B cell (primary cell): ENCODE measurements at regions not wholly inside any gene's neighbourhood (a gene's known extent, or its start where the extent isn't known, plus 50 kb on each side); places are given as distances from the start of the nearest gene placed in this dataset.

ENCODE experiments used
- ATAC-seq: fragments of 200-7000 bp; cut with Tn5 transposase; one replicate; pipeline ENCODE4 v1.10.0; 2021; ENCODE audit warnings: low read depth, mild to moderate bottlenecking, moderate number of reproducible peaks, moderate library complexity
- CTCF ChIA-PET: fragments of 350-600 bp; sonication (Branson Sonifier 250); formaldehyde crosslinking; loops from one replicate; lab custom pipeline; 2021; ENCODE audit warnings: antibody characterized with exemption, inconsistent platforms; lab: Charles Lee
- POLR2A ChIA-PET: fragments of 350-600 bp; sonication (Branson Sonifier 250); formaldehyde crosslinking; loops from one replicate; lab custom pipeline; 2021; ENCODE audit warnings: antibody characterized with exemption; lab: Charles Lee
- DNase-seq: peaks from one replicate; pipeline ENCODE4 v3.0.0; 2013
- H2AFZ ChIP-seq: 2 replicates; pipeline ENCODE4 v1.6.1; 2012; ENCODE audit warnings: mild to moderate bottlenecking, low read depth, low read length; ENCODE audit not compliant: insufficient read depth, poor library complexity, severe bottlenecking
- H3K27ac ChIP-seq, 2 donors: 1 replicate in 1 of 2; 2 replicates in 1 of 2; pipeline ENCODE4 v1.5.1; 2012 to 2013; ENCODE audit warnings: low read length in 2 of 2, mild to moderate bottlenecking in 2 of 2, moderate library complexity in 1 of 2
- H3K27me3 ChIP-seq, 4 experiments: fragments of 200-600 bp in 1 of 4; sonication (generic) in 1 of 4; replicated peaks in 1 of 4; 1 replicate in 2 of 4; 2 replicates in 2 of 4; pipeline versions ENCODE4 v1.6.1 to v1.7.0; 2013 to 2016; ENCODE audit warnings: low read length in 3 of 4, mild to moderate bottlenecking in 2 of 4, mixed read lengths in 1 of 4, moderate library complexity in 1 of 4; ENCODE audit not compliant: insufficient read depth in 4 of 4, control insufficient read depth in 3 of 4; ENCODE audit errors: control extremely low read depth in 1 of 4
- H3K36me3 ChIP-seq, 2 experiments: replicated peaks in 1 of 2; 1 replicate in 1 of 2; 2 replicates in 1 of 2; pipeline versions ENCODE4 v1.6.1 to v1.7.1; 2013; ENCODE audit warnings: low read length in 1 of 2; ENCODE audit not compliant: insufficient read depth in 2 of 2, control insufficient read depth in 1 of 2; ENCODE audit errors: control extremely low read depth in 1 of 2, extremely low read depth in 1 of 2
- H3K4me1 ChIP-seq, 2 donors: fragments of 200-600 bp in 1 of 2; sonication (generic) in 1 of 2; 1 replicate in 1 of 2; 2 replicates in 1 of 2; pipeline versions ENCODE4 v1.5.1 to v1.6.1; 2013 to 2017; ENCODE audit warnings: low read length in 2 of 2; ENCODE audit not compliant: control insufficient read depth in 2 of 2, insufficient read depth in 2 of 2
- H3K4me2 ChIP-seq: replicated peaks from 2 replicates; pipeline ENCODE3; 2012; ENCODE audit warnings: mild to moderate bottlenecking, low read depth, low read length; ENCODE audit not compliant: poor library complexity, severe bottlenecking
- H3K4me3 ChIP-seq, 5 experiments: fragments of 200-600 bp in 1 of 5; sonication (generic) in 1 of 5; 1 replicate in 3 of 5; 2 replicates in 2 of 5; pipeline versions ENCODE4 v1.5.1 to v1.7.0; 2011 to 2016; ENCODE audit warnings: low read length in 4 of 5, mild to moderate bottlenecking in 4 of 5, low read depth in 2 of 5, control low read depth in 1 of 5, moderate library complexity in 1 of 5; ENCODE audit not compliant: insufficient read depth in 1 of 5; ENCODE audit errors: control extremely low read depth in 1 of 5, extremely low read depth in 1 of 5
- H3K79me2 ChIP-seq: fragments of 200-600 bp; sonication (generic); one replicate; pipeline ENCODE4 v1.6.0; 2016; ENCODE audit warnings: low read length; ENCODE audit not compliant: control insufficient read depth, insufficient read depth
- H3K9ac ChIP-seq: fragments of 200-600 bp; sonication (generic); 2 replicates; pipeline ENCODE4 v1.6.1; 2017; ENCODE audit warnings: mild to moderate bottlenecking, low read length, moderate library complexity
- H3K9me3 ChIP-seq, 3 donors: one replicate each; pipeline versions ENCODE4 v1.6.1 to v1.7.1; 2013; ENCODE audit warnings: low read length in 2 of 3; ENCODE audit not compliant: control insufficient read depth in 2 of 3, insufficient read depth in 1 of 3; ENCODE audit errors: control extremely low read depth in 1 of 3
- H4K20me1 ChIP-seq: 2 replicates; pipeline ENCODE4 v1.6.0; 2012; ENCODE audit warnings: mild to moderate bottlenecking, low read length; ENCODE audit not compliant: insufficient read depth, control insufficient read depth, poor library complexity, severe bottlenecking
- H3K27ac Mint-ChIP-seq: one replicate; pipeline ENCODE4 v1.8.0; 2021; ENCODE audit warnings: mixed read lengths
- H3K27me3 Mint-ChIP-seq: one replicate; pipeline ENCODE4 v1.8.0; 2021; ENCODE audit warnings: mixed read lengths
- H3K4me1 Mint-ChIP-seq: one replicate; pipeline ENCODE4 v1.8.0; 2021; ENCODE audit warnings: mixed read lengths
- H3K4me3 Mint-ChIP-seq: one replicate; pipeline ENCODE4 v1.8.0; 2021; ENCODE audit warnings: mixed read lengths
- H3K9me3 Mint-ChIP-seq: one replicate; pipeline ENCODE4 v1.8.0; 2022; ENCODE audit warnings: mixed read lengths; ENCODE audit not compliant: insufficient read depth
- EZH2 ChIP-seq: IDR thresholded peaks from 2 replicates; pipeline ENCODE4 v1.6.1; 2012; ENCODE audit warnings: borderline replicate concordance, low read depth, mild to moderate bottlenecking, moderate library complexity, low read length; ENCODE audit not compliant: insufficient read depth, poor library complexity, severe bottlenecking
- WGBS: methylation state at CpG from one replicate; pipeline ENCODE4 v1.1.5; 2013; ENCODE audit warnings: missing lambda C conversion rate; ENCODE audit not compliant: insufficient coverage; 5-methylcytosine and 5-hydroxymethylcytosine counted together
- intact Hi-C: fragments of 100-400 bp; cut with micrococcal nuclease; formaldehyde crosslinking; loops from one replicate; pipeline ENCODE4 v1.10.0; 2022
- TF ChIP-seq, protein P1 (sequence below): fragments of 200-600 bp; IDR thresholded peaks from one replicate; pipeline ENCODE4 v1.8.0; 2022; ENCODE audit warnings: antibody characterized with exemption, mild to moderate bottlenecking

DNA sequence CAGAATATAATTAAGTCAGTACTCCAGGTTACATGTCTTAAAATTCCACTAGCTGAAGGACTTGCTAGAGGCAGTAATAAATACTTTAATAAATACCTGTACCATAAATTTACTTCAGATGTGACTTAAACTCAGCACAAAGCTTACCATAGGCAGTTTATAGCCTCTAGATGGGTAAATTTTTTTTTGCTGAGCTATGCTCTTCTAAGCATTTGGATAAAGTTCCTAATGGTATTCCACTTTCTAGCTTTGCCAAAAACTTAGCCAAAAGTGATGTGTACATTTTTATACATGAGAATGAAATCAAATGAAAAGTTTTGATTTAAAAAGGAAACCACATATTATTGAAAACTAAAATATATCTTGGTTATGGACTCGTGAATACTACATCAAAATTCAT is 63.7 kb upstream of the DHX40 start:
- intact Hi-C loops = no loop called here
- no peaks in the 10 kb centered on the region for H3K79me2 ChIP-seq
- no peaks in the 10 kb centered on the region for H3K4me1 ChIP-seq
- ChIA-PET CTCF (interaction anchor here (0.8 kb wide), 1 partner anchor 19 kb away, joined by 5 read pairs; no protein-coding TSS in a partner anchor), POLR2A (no interaction called here)
- no peak overlapping the region for H3K9ac ChIP-seq
- H3K4me2 ChIP-seq = no peak overlapping the region
- H3K9me3 ChIP-seq = no peaks in the 10 kb centered on the region
- H3K9me3 Mint-ChIP-seq = no peaks in the 10 kb centered on the region
- peaks cover 0 to 4% (median 0%) of the 10 kb centered on the region in 4 experiments for H3K27me3 ChIP-seq
- H4K20me1 ChIP-seq = no peaks in the 10 kb centered on the region
- WGBS = no CpG with 5 or more reads among the region's 1 CpG
- H2AFZ ChIP-seq = no peak overlapping the region
- no peak overlapping the region for H3K27ac ChIP-seq
- H3K36me3 ChIP-seq = no peaks in the 10 kb centered on the region
- H3K4me3 ChIP-seq = no peak overlapping the region
- ATAC-seq (no peak), DNase-seq (no peak)
- H3K4me1 Mint-ChIP-seq = no peaks in the 10 kb centered on the region
- no peak overlapping the region for H3K4me3 Mint-ChIP-seq
- no peak overlapping the region for H3K27ac Mint-ChIP-seq
- TF ChIP-seq EZH2 = no peak
- TF ChIP-seq, protein P1, sequence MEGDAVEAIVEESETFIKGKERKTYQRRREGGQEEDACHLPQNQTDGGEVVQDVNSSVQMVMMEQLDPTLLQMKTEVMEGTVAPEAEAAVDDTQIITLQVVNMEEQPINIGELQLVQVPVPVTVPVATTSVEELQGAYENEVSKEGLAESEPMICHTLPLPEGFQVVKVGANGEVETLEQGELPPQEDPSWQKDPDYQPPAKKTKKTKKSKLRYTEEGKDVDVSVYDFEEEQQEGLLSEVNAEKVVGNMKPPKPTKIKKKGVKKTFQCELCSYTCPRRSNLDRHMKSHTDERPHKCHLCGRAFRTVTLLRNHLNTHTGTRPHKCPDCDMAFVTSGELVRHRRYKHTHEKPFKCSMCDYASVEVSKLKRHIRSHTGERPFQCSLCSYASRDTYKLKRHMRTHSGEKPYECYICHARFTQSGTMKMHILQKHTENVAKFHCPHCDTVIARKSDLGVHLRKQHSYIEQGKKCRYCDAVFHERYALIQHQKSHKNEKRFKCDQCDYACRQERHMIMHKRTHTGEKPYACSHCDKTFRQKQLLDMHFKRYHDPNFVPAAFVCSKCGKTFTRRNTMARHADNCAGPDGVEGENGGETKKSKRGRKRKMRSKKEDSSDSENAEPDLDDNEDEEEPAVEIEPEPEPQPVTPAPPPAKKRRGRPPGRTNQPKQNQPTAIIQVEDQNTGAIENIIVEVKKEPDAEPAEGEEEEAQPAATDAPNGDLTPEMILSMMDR = no peak
- peaks cover 22% of the 10 kb centered on the region for H3K27me3 Mint-ChIP-seq

DNA sequence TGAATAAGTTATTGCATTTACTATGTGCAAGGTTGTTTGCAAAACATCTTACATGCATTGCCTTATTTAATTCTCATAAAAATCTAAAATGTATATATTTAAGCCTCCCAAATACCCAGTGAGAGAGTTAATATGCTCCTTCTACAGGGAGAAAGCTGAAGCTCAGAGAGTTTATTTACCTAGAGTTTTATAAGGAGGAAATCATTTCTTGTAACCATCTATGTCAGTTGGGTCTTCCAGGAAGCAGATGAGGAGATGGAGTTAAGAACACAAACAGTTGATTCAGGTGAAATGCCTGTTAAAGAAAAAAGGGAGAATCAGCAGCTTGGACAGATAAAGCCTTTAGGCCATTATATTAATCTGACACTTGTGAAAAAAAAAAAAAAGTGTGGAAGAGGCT is 62.6 kb upstream of the DHX40 start:
- Histone ChIP-seq H3K36me3 (no peaks in the 10 kb centered on the region), H2AFZ (no peak overlapping the region), H3K27ac (no peak overlapping the region), H3K4me1 (no peaks in the 10 kb centered on the region), H4K20me1 (no peaks in the 10 kb centered on the region), H3K9ac (no peak overlapping the region), H3K27me3 (peaks cover 0 to 4% (median 0%) of the 10 kb centered on the region in 4 experiments), H3K4me3 (no peak overlapping the region), H3K79me2 (no peaks in the 10 kb centered on the region), H3K9me3 (no peaks in the 10 kb centered on the region), H3K4me2 (no peak overlapping the region)
- Mint-ChIP-seq H3K27ac (no peak overlapping the region), H3K4me1 (no peaks in the 10 kb centered on the region), H3K4me3 (no peak overlapping the region), H3K9me3 (no peaks in the 10 kb centered on the region), H3K27me3 (peaks cover 22% of the 10 kb centered on the region)
- TF ChIP-seq EZH2 = no peak
- TF ChIP-seq, protein P1 = no peak
- intact Hi-C loops = no loop called here
- ChIA-PET POLR2A (interaction anchor here (0.6 kb wide), 1 partner anchor 48 kb away, joined by 4 read pairs; no protein-coding TSS in a partner anchor), CTCF (no interaction called here)
- no peak for ATAC-seq
- no peak for DNase-seq
